GM23338 (cell line): ENCODE measurements at regions not wholly inside any gene's neighbourhood (a gene's known extent, or its start where the extent isn't known, plus 50 kb on each side); places are given as distances from the start of the nearest gene placed in this dataset.
A peak's percentile ranks its signal among the peaks of the same experiment; 100 is the strongest.

Source experiments
- ATAC-seq: fragments of 200-7000 bp; cut with Tn5 transposase; 3 replicates; pipeline ENCODE4 v1.9.1; 2020
- DNase-seq: peaks from one replicate; pipeline ENCODE4 v3.0.0-alpha.2; 2015; ENCODE audit warnings: low spot score
- H2AFZ ChIP-seq: fragments of 200-600 bp; sonication (generic); 2 replicates; pipeline ENCODE4 v1.8.0; 2016; ENCODE audit warnings: antibody characterized with exemption, mild to moderate bottlenecking, moderate library complexity
- H3F3A ChIP-seq: fragments of 200-600 bp; sonication (generic); replicated peaks from 2 replicates; pipeline ENCODE4 v1.8.0; 2017; ENCODE audit warnings: antibody characterized with exemption, mixed run types, low read depth
- H3K27ac ChIP-seq: fragments of 200-600 bp; sonication (generic); 2 replicates; pipeline ENCODE4 v1.6.1; 2016; ENCODE audit warnings: low read depth
- H3K27me3 ChIP-seq: fragments of 200-600 bp; sonication (generic); 2 replicates; pipeline ENCODE4 v1.8.0; 2016; ENCODE audit warnings: mild to moderate bottlenecking, mixed run types, moderate library complexity; ENCODE audit not compliant: insufficient read depth
- H3K36me3 ChIP-seq: fragments of 200-600 bp; sonication (generic); 2 replicates; pipeline ENCODE4 v1.8.0; 2016; ENCODE audit warnings: mild to moderate bottlenecking; ENCODE audit not compliant: insufficient read depth
- H3K4me1 ChIP-seq: fragments of 200-600 bp; sonication (generic); 2 replicates; pipeline ENCODE4 v1.8.0; 2016; ENCODE audit warnings: mild to moderate bottlenecking, moderate library complexity; ENCODE audit not compliant: insufficient read depth
- H3K4me2 ChIP-seq: fragments of 200-600 bp; sonication (generic); 2 replicates; pipeline ENCODE4 v1.7.1; 2017; ENCODE audit warnings: mixed run types
- H3K4me3 ChIP-seq: fragments of 200-600 bp; sonication (generic); 2 replicates; pipeline ENCODE4 v1.6.1; 2016; ENCODE audit warnings: mixed run types
- H3K79me2 ChIP-seq: fragments of 200-600 bp; sonication (generic); replicated peaks from 2 replicates; pipeline ENCODE4 v1.8.0; 2017; ENCODE audit warnings: mild to moderate bottlenecking; ENCODE audit not compliant: insufficient read depth
- H3K9me2 ChIP-seq: fragments of 200-600 bp; sonication (generic); 2 replicates; pipeline ENCODE4 v1.8.0; 2017; ENCODE audit not compliant: insufficient read depth
- H4K20me1 ChIP-seq: fragments of 200-600 bp; sonication (generic); replicated peaks from 2 replicates; pipeline ENCODE4 v1.8.0; 2017; ENCODE audit warnings: mild to moderate bottlenecking; ENCODE audit not compliant: insufficient read depth
- H3K27ac Mint-ChIP-seq: 2 replicates; pipeline ENCODE4 v1.8.0; 2020; ENCODE audit warnings: inconsistent platforms, mild to moderate bottlenecking, moderate library complexity, mixed read lengths
- H3K27me3 Mint-ChIP-seq: 3 replicates; pipeline ENCODE4 v1.8.0; 2022; ENCODE audit warnings: low read depth, mild to moderate bottlenecking, moderate library complexity, mixed read lengths, inconsistent platforms; ENCODE audit not compliant: insufficient read depth, poor library complexity
- H3K36me3 Mint-ChIP-seq: 3 replicates; pipeline ENCODE4 v1.8.0; 2021; ENCODE audit warnings: low read depth, mild to moderate bottlenecking, inconsistent platforms, moderate library complexity, mixed read lengths
- H3K4me1 Mint-ChIP-seq: 3 replicates; pipeline ENCODE4 v1.8.0; 2020; ENCODE audit warnings: mild to moderate bottlenecking, inconsistent platforms, mixed read lengths
- H3K4me3 Mint-ChIP-seq: 3 replicates; pipeline ENCODE4 v1.8.0; 2021; ENCODE audit warnings: moderate library complexity, mild to moderate bottlenecking, inconsistent platforms, mixed read lengths
- H3K9me3 Mint-ChIP-seq: 3 replicates; pipeline ENCODE4 v1.8.0; 2020; ENCODE audit warnings: moderate library complexity, mild to moderate bottlenecking, inconsistent platforms, mixed read lengths
- CREB1 ChIP-seq: fragments of 250-450 bp; sonication (Bioruptor Pico); IDR thresholded peaks from 2 replicates; pipeline ENCODE4 v1.5.0; 2020; ENCODE audit warnings: low read depth, mild to moderate bottlenecking, moderate library complexity
- CTCF ChIP-seq, 2 experiments: fragments of 200-600 bp in 1 of 2; sonication (generic) in 1 of 2; conservative IDR thresholded peaks; 2 replicates each; pipeline versions ENCODE4 v1.5.1 to v1.6.1; 2016 to 2017; ENCODE audit warnings: antibody characterized with exemption in 2 of 2, low read depth in 2 of 2, mild to moderate bottlenecking in 2 of 2, moderate library complexity in 1 of 2
- ETS1 ChIP-seq: IDR thresholded peaks from 2 replicates; pipeline ENCODE4 v1.6.1; 2016; ENCODE audit warnings: antibody characterized with exemption
- EZH2 ChIP-seq: fragments of 200-600 bp; sonication (generic); IDR thresholded peaks from one replicate; pipeline ENCODE4 v1.8.0; 2017; ENCODE audit warnings: antibody characterized with exemption, mild to moderate bottlenecking, low read depth; ENCODE audit not compliant: unreplicated experiment
- EZH2phosphoT487 ChIP-seq: fragments of 200-600 bp; sonication (generic); IDR thresholded peaks from one replicate; pipeline ENCODE4 v1.8.1; 2018; ENCODE audit warnings: antibody characterized with exemption; ENCODE audit not compliant: unreplicated experiment
- JUNB ChIP-seq: IDR thresholded peaks from one replicate; pipeline ENCODE4 v1.6.1; 2016; ENCODE audit warnings: antibody characterized with exemption; ENCODE audit not compliant: unreplicated experiment
- REST ChIP-seq: IDR thresholded peaks from one replicate; pipeline ENCODE4 v1.6.1; 2018; ENCODE audit warnings: antibody characterized with exemption; ENCODE audit not compliant: unreplicated experiment
- ZNF114 ChIP-seq: fragments of 250-450 bp; sonication (Bioruptor Pico); IDR thresholded peaks from 2 replicates; pipeline ENCODE4 v1.5.0; 2020; ENCODE audit warnings: mild to moderate bottlenecking, moderate library complexity
- ZNF462 ChIP-seq: fragments of 250-450 bp; sonication (Bioruptor Pico); IDR thresholded peaks from 2 replicates; pipeline ENCODE4 v1.5.0; 2020; ENCODE audit warnings: mild to moderate bottlenecking, moderate library complexity

- TF ChIP-seq ETS1 (no peak), CTCF (conservative IDR thresholded peaks at IDR 0.05; ENCODE audit: low read depth in 2 of 2) (no peak)
These were observed 184.9 kb upstream of the NSMCE3 start (continued) for GRCh38 chr15:29454506-29454905.

- H3K4me2 ChIP-seq, result 0 out of 2 replicates have a peak overlapping the region, but pooled peaks have one; percentile 22
- H3K9me2 ChIP-seq, result no peaks in the 10 kb centered on the region
- no peaks in the 10 kb centered on the region for H4K20me1 ChIP-seq
- H3K27me3 ChIP-seq, result no peaks in the 10 kb centered on the region
- Mint-ChIP-seq H3K27me3 (peaks cover 6% of the 10 kb centered on the region), H3K36me3 (peaks cover 3% of the 10 kb centered on the region; the same call in 1 of the 3 replicates), H3K9me3 (peaks cover 6% of the 10 kb centered on the region; the same call in 2 of the 3 replicates), H3K27ac (peak overlapping the region; percentile 70; the same call in 1 of the 2 replicates), H3K4me3 (no peak overlapping the region), H3K4me1 (peaks cover 22% of the 10 kb centered on the region)
- H2AFZ ChIP-seq, result peak overlapping the region; percentile 79; the same call in 1 of the 2 replicates
- H3K27ac ChIP-seq, result peak overlapping the region; percentile 83; the same call in 1 of the 2 replicates
- no peak for TF ChIP-seq ETS1
- TF ChIP-seq JUNB, result no peak
- no peak for TF ChIP-seq REST
- no peak for TF ChIP-seq EZH2phosphoT487
- no peak for TF ChIP-seq EZH2
- no peak for TF ChIP-seq ZNF114 (CRISPR knock-in tag)
- no peak for TF ChIP-seq CREB1 (CRISPR knock-in tag)
- TF ChIP-seq ZNF462, result no peak
- no peaks in the 10 kb centered on the region for H3F3A ChIP-seq
- no peaks in the 10 kb centered on the region for H3K36me3 ChIP-seq
- ATAC-seq, result no peak; the same call in 2 of the 3 replicates
- H3K79me2 ChIP-seq, result no peaks in the 10 kb centered on the region
- H3K4me3 ChIP-seq, result no peak overlapping the region
- H3K4me1 ChIP-seq, result peaks cover 23% of the 10 kb centered on the region
- peak; percentile 25 for DNase-seq
These were observed 183.5 kb upstream of the NSMCE3 start for GRCh38 chr15:29452881-29453731.
